Psoas muscle (tissue), 7 donors: ENCODE measurements at regions not wholly inside any gene's neighbourhood (a gene's known extent, or its start where the extent isn't known, plus 50 kb on each side); places are given as distances from the start of the nearest gene placed in this dataset.

Source experiments
- ATAC-seq, 4 donors: fragments of 200-7000 bp; cut with Tn5 transposase; one replicate each; pipeline ENCODE4 v1.9.1; 2020; ENCODE audit warnings: moderate library complexity in 3 of 4, mild to moderate bottlenecking in 2 of 4
- DNase-seq, 2 donors: peaks; one replicate each; pipeline ENCODE4 v3.0.0-alpha.2; 2020
- H3K27ac ChIP-seq: fragments of 200-600 bp; one replicate; pipeline ENCODE4 v1.8.0; 2022
- H3K27me3 ChIP-seq, 3 donors: fragments of 200-600 bp in 1 of 3; one replicate each; pipeline versions ENCODE4 v1.6.1 to v1.8.0; 2013 to 2022; ENCODE audit warnings: low read length in 2 of 3, mild to moderate bottlenecking in 2 of 3, moderate library complexity in 1 of 3; ENCODE audit not compliant: insufficient read depth in 3 of 3
- H3K36me3 ChIP-seq, 2 donors: fragments of 200-600 bp in 1 of 2; one replicate each; pipeline versions ENCODE4 v1.6.1 to v1.8.0; 2013 to 2022; ENCODE audit warnings: low read depth in 1 of 2, mild to moderate bottlenecking in 1 of 2, moderate library complexity in 1 of 2; ENCODE audit not compliant: insufficient read depth in 1 of 2
- H3K4me1 ChIP-seq: fragments of 200-600 bp; one replicate; pipeline ENCODE4 v1.8.0; 2022
- H3K4me3 ChIP-seq: fragments of 200-600 bp; one replicate; pipeline ENCODE4 v1.8.0; 2022; ENCODE audit warnings: mild to moderate bottlenecking
- H3K9me3 ChIP-seq: fragments of 200-600 bp; one replicate; pipeline ENCODE4 v1.8.0; 2022
- WGBS, 3 donors: extraction: QIAGEN DNeasy Blood & Tissue Kit; methylation state at CpG; one replicate each; pipeline versions ENCODE4 v1.1.6 to v1.1.7; 2013; 5-methylcytosine and 5-hydroxymethylcytosine counted together
- intact Hi-C, 2 donors: fragments of 100-400 bp; cut with DNase I; formaldehyde crosslinking; loops; one replicate each; pipeline versions ENCODE4 v1.11.0 to v1.14.2; 2022
- TF ChIP-seq, protein P1 (sequence below): fragments of 200-600 bp; IDR thresholded peaks from one replicate; pipeline ENCODE4 v1.8.0; 2022; ENCODE audit warnings: antibody characterized with exemption
- donor health status: healthy with polysubstance abuse.
- donor health status: DM: no; HTN: no; CAD: no; lungs with moderate emphysema.
- donor health status: Bipolar disorder and iron deficiency.
- donor health status: healthy.
- donor health status: DM: yes; HTN: yes; CAD: no.
- donor health status: DM: no; HTN: no; CAD: no.
- donor health status: DM: yes; HTN: yes; CAD: no.

DNA sequence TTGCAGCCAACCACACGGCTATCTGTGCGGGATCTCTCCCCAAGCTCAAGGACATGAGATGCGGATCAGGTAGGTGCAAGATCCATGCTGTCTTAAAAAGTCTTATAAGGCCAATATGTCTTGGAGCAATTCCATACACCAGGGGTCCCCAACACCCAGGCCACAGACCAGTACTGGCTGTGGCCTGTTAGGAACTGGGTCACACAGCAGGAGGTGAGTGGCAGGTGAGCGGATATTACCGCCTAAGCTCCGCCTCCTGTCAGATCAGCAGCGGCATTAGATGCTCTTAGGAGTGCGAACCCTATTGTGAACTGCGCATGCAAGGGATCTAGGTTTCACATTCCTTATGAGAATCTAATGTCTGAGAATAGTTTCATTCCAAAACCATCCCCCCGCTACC, 68.8 kb upstream of the ZNF599 start:
- no peaks in the 10 kb centered on the region for H3K9me3 ChIP-seq
- DNase-seq (no peak), ATAC-seq (no peak)
- no peak overlapping the region for H3K4me3 ChIP-seq
- TF ChIP-seq, protein P1, sequence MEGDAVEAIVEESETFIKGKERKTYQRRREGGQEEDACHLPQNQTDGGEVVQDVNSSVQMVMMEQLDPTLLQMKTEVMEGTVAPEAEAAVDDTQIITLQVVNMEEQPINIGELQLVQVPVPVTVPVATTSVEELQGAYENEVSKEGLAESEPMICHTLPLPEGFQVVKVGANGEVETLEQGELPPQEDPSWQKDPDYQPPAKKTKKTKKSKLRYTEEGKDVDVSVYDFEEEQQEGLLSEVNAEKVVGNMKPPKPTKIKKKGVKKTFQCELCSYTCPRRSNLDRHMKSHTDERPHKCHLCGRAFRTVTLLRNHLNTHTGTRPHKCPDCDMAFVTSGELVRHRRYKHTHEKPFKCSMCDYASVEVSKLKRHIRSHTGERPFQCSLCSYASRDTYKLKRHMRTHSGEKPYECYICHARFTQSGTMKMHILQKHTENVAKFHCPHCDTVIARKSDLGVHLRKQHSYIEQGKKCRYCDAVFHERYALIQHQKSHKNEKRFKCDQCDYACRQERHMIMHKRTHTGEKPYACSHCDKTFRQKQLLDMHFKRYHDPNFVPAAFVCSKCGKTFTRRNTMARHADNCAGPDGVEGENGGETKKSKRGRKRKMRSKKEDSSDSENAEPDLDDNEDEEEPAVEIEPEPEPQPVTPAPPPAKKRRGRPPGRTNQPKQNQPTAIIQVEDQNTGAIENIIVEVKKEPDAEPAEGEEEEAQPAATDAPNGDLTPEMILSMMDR, result no peak
- H3K4me1 ChIP-seq, result no peaks in the 10 kb centered on the region
- no peaks in the 10 kb centered on the region for H3K36me3 ChIP-seq
- H3K27me3 ChIP-seq, result peaks cover 0 to 19% (median 3%) of the 10 kb centered on the region in 3 donors
- 64 to 68% (median 67%) methylated on average over 10 of the region's 10 CpGs for WGBS, 3 donors
- no peak overlapping the region for H3K27ac ChIP-seq
- intact Hi-C loops, result no loop called here

DNA sequence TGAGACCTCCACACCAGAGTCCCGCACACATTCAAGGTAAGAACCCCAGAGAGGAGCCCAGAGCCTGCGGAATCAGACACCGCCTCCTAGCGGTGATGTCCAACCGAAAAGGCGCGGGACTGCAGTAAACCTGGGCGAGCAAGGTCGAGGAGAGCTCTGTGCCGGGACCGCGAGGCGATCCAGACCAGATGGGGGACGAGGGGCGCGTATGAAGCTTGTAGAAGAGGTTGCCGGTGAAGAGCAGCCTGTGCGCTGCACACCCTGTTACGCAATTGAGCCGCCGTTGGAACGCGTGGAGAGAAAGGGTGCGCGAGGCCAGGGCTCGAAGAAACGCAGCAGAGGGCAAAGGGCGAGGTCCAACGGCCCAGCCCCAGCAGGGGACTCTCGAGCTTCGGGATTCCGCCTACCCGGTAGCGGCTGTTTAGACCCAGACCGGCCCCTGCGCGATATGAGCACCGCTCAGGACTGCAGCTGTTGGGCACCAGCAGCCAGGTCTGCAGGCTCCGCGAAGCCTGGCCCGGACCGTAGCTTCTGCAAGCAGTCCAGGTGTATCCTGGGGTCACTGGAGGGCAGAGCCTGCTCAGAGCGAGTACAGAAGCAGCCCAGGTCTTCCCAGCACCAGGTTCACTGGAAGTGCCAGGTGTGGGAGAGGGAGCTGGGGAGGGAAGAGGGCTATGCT, 65.9 kb upstream of the ZNF599 start:
- Histone ChIP-seq H3K4me1 (no peaks in the 10 kb centered on the region), H3K36me3 (no peaks in the 10 kb centered on the region), H3K27me3 (peaks cover 0 to 24% (median 6%) of the 10 kb centered on the region in 3 donors), H3K4me3 (peak overlapping the region; percentile 18), H3K9me3 (no peaks in the 10 kb centered on the region), H3K27ac (no peak overlapping the region)
- DNase-seq, result peak in 1 of 2 donors; percentile 18
- 6 to 8% (median 7%) methylated on average over 43 of the region's 43 CpGs for WGBS, 3 donors
- TF ChIP-seq, protein P1, result peak; percentile 3
- intact Hi-C loops, result no loop called here
- ATAC-seq, result no peak

DNA sequence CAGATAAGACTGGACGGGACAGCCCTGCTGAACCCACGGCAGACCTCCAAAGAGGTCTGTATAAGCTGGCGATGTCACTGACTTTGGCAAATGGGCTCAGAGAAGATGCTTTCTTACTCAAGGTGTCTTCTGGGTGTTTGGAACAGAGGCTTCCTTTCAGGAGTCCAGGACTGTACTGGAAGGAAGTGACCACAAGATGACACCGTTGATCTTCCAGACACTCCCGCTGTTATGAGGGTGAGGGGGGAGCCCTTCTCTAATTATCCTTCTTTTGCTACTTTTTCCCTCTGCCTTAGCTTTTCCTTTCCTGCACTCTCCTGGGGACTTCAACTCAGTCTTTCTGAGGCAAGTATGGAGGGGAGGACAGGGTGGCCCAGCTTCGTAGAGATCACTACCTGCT, 65.2 kb upstream of the ZNF599 start:
- 40 to 56% (median 54%) methylated on average over 6 of the region's 6 CpGs for WGBS, 3 donors
- H3K4me3 ChIP-seq, result no peak overlapping the region
- H3K4me1 ChIP-seq, result no peaks in the 10 kb centered on the region

DNA sequence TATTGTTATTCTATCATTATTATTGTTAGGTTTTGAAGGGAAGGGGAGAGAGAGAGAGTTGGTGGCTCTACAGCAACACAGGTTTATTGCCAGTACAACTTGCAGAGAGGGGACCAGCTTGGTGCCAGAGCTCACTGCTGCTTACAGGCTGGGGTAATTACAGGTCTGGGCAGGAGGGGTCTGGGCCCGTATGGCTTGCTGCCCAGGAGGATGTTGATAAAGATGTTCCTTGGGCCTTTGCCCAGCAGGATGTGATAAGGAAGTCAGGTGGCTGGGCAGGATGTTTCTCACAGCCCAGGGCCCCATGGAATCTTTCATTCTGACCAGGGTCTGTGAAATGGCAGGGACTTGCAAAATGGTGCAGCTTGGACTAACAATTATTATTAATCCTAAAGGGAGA, 64.2 kb upstream of the ZNF599 start:
- TF ChIP-seq, protein P1, result no peak
- Histone ChIP-seq H3K27ac (no peak overlapping the region), H3K9me3 (no peaks in the 10 kb centered on the region), H3K4me1 (no peaks in the 10 kb centered on the region), H3K27me3 (peaks cover 0 to 24% (median 10%) of the 10 kb centered on the region in 3 donors), H3K36me3 (no peaks in the 10 kb centered on the region), H3K4me3 (no peak overlapping the region)
- DNase-seq, result peak in 1 of 2 donors; percentile 16
- intact Hi-C loops, result no loop called here
- WGBS, 3 donors, result 27 to 40% (median 31%) methylated on average over 1 of the region's 1 CpG
- ATAC-seq, result no peak

More for the DNA sequence above, 65.2 kb upstream of the ZNF599 start:
- no peaks in the 10 kb centered on the region for H3K36me3 ChIP-seq
- H3K9me3 ChIP-seq, result no peaks in the 10 kb centered on the region
- TF ChIP-seq, protein P1, result no peak
- intact Hi-C loops, result no loop called here
- no peak for DNase-seq
- H3K27ac ChIP-seq, result no peak overlapping the region
- no peak for ATAC-seq
- H3K27me3 ChIP-seq, result peaks cover 0 to 24% (median 6%) of the 10 kb centered on the region in 3 donors
